NCI-H748 treated with DMSO at 0.1 percent for 48 hours (cell line): ENCODE measurements at regions not wholly inside any gene's neighbourhood (a gene's known extent, or its start where the extent isn't known, plus 50 kb on each side); places are given as distances from the start of the nearest gene placed in this dataset.
"Not testable (repeated sequence)": the region's sequence is repeated elsewhere in the genome, so short reads cannot be mapped to it uniquely, and the experiment has no call there.

ENCODE experiments used
- DNase-seq: peaks from one replicate; lab custom pipeline; 2025; lab: John Stamatoyannopoulos, UW

DNA sequence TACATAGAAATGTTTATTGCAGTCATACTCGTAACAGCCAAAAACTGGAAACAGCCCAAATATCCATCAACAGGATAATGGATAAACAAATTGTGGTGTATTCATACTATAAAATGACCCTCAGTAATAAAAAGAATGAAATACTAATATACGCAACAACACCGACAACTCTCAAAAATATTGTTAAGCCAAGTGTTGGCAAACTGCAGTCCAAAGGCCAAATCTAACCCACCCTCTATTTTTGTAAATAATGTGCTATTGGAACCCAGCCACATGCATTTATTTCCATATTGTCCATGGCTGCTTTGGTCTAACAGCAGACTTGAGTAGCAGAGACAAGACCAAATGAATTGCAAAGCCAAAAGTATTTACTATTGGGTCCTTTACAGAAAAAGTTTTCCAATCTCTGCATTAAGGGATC is 151.0 kb downstream of the MREG start:
- no peak for DNase-seq

DNA sequence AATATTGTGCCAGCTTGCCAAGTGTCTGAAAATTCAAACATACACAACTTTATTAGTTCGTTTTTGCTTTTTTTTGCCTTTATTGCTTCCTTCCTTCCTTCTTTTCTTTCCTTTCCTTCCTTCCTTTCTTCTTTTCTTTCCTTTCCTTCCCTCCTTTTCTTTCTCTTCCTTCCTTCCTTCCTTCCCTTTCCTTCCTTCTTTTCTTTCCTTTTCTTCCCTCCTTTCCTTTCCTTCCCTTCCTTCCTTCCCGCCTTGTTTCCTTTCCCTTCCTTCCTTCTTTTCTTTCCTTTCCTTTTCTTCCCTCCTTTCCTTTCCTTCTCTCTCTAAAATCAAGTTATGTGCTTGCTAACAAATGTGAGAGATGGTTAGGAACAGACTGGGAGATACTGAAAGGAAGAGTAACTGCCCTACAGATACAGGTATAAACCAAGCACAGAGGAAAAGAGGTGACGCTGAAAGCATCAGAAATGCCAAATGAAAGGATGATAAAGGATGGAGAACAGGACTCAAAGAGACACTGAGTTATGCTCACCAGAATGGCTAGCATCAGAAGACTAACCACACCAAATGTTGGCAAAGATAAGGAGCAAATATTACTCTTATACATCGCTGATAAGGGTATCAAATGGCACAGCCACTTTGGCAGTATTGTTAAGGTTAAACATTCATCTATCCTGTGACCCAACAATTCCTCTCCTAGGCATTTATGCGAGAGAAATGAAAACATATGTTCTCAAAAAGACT is 151.6 kb downstream of the MREG start:
- DNase-seq: no peak

DNA sequence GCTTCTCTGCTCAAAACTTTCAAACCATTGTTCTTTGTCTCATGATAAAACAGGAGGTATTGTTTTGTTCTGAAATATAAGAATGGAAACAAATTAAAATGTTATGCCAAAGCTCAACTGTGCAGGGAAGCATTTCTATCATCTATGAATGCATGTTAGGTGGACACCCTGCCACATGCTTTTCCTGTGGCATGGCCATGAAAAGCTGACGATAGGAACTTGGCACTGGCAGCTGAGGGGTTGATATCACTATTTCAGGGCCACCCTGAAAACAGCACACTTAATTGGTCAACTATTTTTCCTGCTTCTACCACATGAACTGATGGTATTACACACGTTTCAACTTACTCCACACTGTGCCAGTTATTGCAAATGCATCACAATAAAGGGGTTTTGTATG is 157.3 kb downstream of the MREG start:
- DNase-seq: no peak

DNA sequence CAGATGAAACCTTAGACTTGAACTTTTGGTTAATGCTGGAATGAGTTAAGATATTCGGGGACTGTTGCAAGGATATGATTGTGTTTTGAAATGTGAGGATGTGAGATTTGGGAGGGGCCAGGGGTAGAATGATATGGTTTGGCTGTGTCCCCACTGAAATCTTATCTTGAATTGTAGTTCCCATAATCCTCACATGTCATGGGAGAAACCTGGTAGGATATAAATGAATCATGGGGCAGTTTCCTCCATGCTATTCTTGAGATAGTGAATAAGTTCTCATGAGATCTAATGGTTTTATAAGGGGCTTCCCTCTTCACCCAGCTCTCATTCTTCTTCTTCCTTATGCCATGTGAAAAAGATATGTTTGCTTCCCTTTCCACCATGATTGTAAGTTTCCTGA is 158.0 kb downstream of the MREG start:
- not testable (repeated sequence) for DNase-seq

DNA sequence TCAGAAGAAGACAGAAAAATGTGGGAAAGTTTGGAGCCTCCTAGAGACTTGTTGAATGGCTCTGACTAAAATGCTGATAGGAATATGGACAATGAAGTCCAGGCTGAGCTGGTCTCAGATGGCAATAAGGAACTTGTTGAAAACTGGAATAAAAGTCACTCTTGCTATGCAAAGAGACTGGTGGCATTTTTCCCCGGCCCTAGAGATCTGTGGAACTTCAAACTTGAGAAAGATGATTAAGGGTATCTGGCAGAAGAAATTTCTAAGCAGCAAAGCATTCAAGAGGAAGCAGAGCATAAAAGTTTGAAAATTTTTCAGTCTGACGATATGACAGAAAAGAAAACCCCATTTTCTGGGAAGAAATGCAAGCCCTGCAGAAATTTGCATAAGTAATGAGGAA is 159.3 kb downstream of the MREG start:
- no peak for DNase-seq

DNA sequence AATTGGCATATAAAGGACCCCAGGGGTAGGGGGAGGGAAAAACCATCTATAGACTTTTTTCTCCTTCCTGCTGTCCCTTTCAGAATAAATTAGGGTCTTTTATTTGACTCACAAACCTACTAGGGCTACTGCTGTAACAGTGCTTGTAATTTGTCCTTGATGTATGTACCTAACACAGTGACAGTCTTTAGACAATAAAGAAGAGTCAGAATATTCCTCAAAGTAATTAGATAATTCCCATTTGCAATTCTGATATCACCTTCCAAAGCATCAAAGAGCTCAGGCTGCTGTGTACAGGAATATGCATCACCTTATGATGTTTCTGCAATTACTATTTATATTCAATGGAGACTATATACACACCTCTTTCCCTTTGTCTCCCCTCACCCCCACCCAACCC is 161.7 kb downstream of the MREG start:
- no peak for DNase-seq

DNA sequence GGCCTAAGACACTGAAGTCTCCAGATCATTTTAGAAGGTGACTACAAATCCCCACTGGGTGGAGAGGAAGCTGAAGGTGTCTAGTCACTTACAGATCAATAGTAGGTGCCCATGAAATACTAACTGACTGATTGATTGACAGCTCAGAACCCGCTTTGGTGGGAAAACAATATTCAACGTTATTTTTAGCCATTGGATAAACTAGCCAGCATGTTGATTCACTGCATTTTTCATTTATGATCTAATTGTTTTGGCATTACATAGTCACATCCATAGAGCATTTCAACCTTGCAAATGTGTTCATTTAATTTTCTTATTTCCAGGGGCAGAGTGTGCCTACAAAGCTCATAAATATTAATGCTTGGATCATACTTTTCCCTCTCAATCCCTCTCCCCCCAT is 162.3 kb downstream of the MREG start:
- no peak for DNase-seq

DNA sequence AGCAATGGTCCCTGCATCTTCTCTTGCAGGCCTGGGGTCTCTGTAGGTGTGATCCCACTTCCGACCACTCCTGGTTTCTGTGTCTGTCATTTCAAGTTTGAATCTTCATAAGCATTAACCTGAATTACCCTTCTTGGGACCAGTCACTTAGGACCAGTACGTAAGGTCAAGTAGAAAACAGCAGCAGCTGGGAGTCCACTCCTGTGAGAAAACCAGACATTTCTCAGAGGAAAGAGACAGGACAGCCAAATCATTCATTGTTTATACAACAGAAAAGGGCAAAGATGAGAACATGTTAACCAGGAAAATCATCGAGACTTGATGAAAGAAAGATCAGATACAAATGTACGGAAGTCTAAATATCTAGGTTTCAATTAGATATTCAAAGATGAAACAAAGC is 163.0 kb downstream of the MREG start:
- no peak for DNase-seq

DNA sequence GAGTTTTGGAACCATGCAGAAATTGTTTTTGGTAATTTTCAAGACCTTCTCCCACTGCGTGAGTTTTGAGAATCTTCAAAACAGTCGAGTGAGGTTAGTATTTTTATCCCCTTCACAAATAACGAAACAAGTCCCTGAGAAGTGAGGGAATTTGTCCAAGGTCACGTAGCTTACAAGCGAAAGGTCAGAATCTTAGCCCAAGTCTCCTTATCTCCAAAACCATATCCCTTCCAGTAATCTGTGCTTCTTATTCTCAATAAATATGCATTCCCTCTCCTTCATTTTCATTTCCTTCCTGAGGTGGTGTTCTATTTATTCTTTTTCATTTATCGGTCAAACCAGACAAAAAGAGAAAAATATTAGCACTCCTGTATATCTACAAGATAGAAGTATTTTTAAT is 163.6 kb downstream of the MREG start:
- no peak for DNase-seq

DNA sequence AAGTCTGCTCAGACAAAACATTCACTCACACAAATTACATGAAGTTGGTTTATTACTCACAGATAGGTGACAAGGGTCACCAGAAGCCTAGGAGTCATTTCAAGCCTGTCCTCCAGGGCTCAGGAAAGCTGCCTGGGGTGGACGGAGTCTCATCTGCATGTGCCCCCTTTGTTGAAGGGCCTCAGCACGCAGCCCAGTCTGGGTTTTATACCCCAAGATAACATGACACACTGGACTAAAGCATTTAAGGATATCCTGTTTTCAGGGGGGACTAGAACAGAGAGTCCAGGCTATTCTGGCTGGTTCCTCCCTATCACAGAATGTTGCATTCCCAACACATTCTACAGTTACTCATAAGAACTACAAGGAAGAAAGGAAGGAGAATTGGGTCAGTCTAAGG is 164.7 kb downstream of the MREG start:
- DNase-seq: no peak

DNA sequence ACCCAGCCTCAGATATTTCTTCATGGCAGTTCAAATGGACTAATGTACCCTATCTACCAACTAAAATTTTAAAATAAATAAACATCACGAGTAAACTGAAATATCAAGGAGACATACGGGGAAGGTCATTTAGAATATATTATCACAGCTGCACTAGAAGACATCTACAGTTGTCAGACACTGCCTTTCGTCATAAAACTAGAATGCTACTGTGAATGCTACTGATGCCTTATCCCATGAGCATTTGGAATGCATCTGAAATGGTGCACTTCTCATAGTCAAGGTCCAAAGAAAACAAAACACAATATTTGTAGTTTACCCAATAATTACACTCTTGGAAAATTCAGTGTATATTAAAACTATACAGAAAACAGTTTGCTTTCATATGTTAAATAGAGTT is 165.2 kb downstream of the MREG start:
- no peak for DNase-seq

DNA sequence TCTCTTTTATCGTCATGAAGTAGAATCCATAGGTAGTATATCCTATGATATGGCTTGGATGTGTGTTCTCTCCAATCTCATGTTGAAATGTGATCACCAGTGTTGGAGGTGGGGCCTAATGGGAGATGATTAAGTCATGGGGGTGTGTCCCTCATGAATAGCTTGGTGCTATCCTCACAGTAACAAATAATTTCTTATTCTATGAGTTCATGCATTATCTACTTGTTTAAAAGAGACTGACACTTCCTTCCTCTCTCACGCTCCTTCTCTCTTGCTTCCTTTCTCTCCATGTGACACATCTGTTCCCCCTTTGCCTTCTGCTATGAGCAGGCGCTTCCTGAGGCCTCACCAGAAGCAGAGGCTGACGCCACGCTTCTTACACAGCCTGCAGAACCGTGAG is 165.6 kb downstream of the MREG start:
- no peak for DNase-seq

DNA sequence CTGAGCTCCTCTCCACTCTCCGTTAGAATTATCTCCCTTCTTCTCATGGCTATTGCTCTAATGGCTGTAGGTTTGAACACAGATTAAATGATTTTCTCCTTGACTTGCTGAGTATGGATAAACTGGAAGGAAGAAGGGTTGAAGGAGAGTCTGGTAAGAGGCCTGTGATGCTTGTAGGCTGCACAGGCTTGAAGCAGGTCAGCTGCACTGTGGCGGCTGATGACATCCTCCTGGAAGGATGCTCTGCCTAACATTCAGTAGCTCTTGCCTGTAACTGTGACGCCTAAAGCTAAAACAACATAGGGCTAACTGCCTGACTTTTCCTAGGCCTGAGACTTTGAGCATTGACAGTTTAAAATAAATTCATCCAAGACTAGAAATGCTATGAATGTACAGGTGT is 166.3 kb downstream of the MREG start:
- no peak for DNase-seq

DNA sequence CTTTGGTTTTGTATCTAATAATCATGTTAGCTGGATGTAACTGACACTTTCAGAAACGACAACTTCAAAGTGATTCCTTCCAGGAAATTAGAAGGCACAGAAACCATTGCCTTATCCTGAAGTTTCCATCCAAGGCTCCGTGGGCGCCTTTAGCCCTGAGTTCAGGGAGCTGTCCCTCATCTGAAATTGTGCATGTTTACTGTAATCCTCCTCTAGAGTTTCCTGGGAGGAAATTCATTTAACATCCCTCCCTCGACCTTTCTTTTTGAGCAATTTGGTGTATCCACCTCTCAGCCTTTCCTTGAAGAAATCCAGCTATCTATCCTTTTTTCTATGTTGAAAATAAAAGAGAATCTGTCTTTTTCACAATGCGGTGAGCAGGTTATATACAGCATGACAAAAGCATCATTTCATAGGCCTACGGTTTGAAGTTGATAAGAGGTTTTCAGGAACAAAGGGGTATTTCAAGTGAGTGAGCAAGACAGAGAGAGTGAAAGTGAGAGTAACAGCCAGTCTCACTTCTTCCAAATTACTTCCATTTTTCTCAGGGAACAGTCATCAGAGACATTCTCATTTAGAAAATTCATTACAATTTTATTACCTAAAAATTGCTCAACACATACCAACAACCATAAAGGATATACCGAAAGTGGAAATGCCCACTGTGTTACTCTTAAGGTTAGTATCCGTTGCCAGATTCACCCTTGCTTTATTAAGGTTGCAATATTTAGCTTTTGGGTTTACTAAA is 167.3 kb downstream of the MREG start:
- no peak for DNase-seq

DNA sequence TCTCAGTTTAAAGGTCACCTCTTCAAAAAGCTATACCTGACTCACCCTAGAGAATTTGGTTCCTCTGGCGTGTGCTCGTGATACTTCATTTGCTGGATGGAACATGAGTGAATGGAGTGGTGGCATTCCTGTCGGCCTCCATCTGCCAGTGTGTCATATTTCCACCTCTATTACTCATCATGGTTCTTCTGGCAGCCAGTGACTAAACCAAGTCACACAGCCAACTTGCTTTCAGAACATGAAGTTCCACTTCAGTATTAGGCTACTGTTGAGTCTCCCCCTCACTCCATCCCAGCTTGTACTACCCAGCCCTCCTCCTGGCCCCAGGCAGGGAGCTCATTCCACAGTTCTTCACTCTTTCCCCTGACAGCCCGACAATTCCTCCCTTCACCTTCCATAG is 169.8 kb downstream of the MREG start:
- DNase-seq: no peak

DNA sequence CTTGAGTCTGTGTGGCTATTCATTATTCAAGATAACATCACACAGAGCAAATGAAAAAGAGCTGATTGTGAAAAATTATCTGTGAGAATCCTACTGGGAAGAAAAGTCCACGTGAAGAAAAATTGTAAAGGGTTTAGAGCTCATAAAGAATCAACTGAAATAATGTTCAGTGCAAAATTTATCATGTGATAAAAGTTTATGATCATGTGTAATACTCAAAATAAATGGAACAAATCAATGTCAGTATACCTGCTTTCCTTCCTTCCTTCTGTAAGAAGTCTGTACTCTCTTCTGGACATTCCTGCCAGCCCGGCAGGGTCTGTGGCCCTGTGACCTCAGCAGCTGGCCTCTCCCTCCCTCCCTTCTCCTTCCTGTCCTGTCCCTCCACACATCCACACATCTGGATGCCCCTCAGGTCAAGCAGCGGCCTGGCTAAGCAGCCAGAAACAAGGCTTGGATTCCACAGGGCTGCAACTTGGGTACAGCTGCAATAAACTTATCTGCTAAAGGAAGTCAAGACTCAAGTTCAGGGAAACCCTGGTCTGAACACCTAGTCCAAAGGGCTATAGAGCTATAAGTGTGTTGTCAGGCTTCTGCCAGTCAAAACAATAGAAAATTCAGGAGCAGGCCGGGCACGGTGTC is 172.1 kb downstream of the MREG start:
- no peak for DNase-seq

DNA sequence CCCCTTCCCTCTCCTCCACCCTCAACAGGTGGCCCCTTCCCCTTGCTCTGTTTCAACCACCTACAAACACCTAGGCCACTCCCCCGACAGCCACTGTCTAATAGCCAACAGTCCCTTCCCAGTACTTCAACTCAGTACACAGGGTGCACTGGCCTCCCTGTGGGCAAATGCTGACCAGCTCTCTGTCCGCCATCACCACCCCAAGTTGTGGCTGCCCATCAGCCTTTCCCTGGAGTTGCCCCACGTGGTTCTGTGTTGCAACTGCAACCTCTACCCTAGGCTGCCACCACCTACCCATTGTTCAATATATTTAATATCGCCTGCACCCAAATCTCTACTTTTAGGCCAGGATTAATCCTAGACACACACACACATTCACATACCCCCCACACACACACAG is 173.5 kb downstream of the MREG start:
- no peak for DNase-seq

DNA sequence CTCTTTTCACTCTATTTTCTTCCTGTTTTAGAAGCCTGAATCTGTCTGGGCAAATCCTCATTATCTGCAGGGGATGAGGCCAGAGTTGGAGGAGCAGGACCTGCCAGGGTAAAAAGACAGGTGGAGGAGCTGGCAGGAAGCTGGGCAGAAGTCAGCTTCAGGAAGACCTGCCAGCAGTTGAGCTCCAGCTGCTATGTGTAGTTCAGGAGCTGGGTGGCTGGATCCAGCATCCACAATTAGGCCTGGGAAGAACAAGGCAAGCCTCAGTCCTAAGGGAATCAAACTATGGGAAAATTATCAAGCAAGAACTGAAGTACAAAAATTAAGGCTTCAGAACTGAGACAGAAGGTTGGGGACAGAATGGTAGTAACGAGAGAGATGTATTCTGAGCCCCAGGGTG is 174.0 kb downstream of the MREG start:
- DNase-seq: no peak

DNA sequence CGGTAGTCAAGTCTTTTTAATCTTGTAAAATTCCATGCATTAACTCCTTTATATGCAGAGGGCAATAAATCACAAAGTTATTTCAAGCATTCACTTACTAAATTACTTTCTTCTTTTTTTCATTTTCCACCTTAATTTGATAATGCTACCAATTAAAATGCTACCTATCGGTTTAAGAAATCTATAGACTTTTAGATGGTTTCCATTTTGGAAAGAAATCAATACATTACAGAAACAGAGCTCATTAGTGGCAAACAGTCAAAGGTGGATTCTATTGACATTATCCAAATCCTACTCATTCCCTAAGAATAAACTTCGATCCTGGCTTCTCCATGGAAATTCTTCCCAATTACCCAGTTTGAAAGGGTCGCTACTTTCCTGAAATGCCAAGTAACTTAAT is 176.5 kb downstream of the MREG start:
- DNase-seq: no peak

DNA sequence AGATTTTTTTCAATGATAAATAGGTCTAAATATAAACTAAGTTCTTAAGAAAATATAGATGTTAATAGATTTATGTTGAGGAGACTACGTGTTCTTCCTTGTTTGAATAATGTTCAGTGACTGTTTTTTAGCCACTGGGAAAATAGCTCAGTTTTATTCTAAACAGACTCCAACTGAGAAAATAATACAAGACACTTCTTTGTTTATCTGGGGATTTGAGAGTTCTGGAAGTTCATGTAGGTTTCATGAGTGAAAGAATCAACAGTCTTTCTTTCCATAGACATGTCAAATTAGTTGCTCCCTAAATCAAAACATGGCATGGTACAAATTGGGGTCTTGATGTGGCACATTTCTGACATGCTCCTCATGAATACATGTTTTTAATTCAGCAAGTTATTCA is 177.7 kb downstream of the MREG start:
- DNase-seq: no peak

DNA sequence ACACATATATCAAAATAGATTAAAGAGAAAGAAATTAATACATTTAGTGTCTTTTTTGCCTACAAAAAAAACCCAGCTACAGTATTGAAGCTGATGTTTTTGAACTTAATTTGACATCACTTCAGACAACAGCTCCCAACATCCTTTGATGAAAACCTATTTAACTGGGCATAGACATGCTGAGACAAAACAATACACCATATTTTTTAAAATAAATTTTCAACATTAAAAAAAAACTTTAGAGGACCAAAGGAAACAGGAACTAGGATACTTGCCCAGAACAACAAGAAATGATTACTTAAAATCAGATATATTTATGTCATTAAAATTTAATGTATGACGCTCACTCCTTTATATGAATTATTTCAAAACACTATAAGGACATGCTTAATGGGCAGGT is 178.1 kb downstream of the MREG start:
- no peak for DNase-seq

DNA sequence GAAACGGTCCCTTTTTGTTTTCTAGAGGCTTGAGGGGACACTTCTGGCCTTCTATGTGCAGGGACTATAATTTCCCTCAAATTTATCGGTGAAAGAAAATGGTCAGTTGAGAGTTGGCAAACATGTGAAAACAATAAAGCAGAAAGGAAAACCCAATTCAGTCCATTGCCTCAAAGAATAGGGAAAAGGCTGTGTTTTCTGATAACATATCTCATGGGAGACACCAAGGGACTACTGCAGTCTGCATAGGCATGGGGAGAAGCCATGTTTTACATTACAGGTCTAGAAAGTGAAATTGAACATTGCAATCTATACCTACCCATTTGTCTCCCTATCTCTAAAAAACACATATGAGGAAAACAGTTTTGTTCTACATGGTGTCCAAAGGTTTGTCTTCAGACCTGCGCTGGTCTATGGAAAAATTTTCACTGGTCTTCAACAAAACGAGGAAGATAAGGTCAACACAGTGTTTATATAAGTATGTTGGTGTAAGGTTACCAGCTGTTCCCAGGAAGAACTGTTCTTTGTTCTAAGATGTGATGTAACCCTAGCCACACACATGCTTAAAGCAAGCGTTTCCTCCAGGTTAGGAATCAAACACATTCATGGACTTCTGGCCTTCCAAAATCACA is 179.7 kb downstream of the MREG start:
- peak; percentile 72 for DNase-seq

DNA sequence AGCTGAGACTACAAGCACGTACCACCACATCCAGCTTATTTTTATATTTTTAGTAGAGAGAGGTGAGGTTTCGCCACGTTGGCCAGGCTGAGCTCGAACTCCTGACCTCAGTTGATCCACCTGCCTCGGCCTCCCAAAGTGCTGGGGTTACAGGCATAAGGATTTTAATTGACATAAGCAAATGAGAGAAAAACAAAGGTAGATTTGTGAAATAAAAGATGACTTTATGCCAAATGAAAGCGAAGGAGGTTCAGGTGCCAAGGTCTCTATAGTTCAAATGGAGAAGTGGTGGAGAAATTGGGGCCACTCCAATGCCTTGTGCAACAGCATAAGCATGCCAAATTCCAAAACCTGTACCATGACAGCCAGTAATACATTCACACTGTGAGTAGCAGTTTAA is 180.6 kb downstream of the MREG start:
- DNase-seq: no peak
